CD14-positive monocyte (primary cell): ENCODE measurements at regions not wholly inside any gene's neighbourhood (a gene's known extent, or its start where the extent isn't known, plus 50 kb on each side); places are given as distances from the start of the nearest gene placed in this dataset.
A peak's percentile ranks its signal among the peaks of the same experiment; 100 is the strongest.

ENCODE experiments used
- DNase-seq, 3 donors: peaks; one replicate each; pipeline ENCODE4 v3.0.0-alpha.2; 2011 to 2022
- H2AFZ ChIP-seq: 2 replicates; pipeline ENCODE4 v1.6.0; 2012; ENCODE audit warnings: mild to moderate bottlenecking, low read depth, low read length, inconsistent platforms; ENCODE audit not compliant: insufficient read depth, poor library complexity, severe bottlenecking
- H3K27ac ChIP-seq, 2 donors: 1 replicate in 1 of 2; 2 replicates in 1 of 2; pipeline ENCODE4 v1.5.1; 2012 to 2013; ENCODE audit warnings: low read length in 2 of 2, control low read depth in 1 of 2, inconsistent platforms in 1 of 2, low read depth in 1 of 2, mild to moderate bottlenecking in 1 of 2
- H3K27me3 ChIP-seq, 2 donors: one replicate each; pipeline versions ENCODE4 v1.6.0 to v1.6.1; 2011 to 2013; ENCODE audit warnings: low read length in 2 of 2; ENCODE audit not compliant: control insufficient read depth in 2 of 2, insufficient read depth in 2 of 2
- H3K36me3 ChIP-seq, 2 donors: replicated peaks in 1 of 2; 1 replicate in 1 of 2; 2 replicates in 1 of 2; pipeline versions ENCODE4 v1.5.1 to v1.6.1; 2012 to 2013; ENCODE audit warnings: low read length in 2 of 2, control low read depth in 1 of 2, inconsistent platforms in 1 of 2, mild to moderate bottlenecking in 1 of 2; ENCODE audit not compliant: insufficient read depth in 2 of 2, control insufficient read depth in 1 of 2
- H3K4me1 ChIP-seq, 2 donors: 1 replicate in 1 of 2; 2 replicates in 1 of 2; pipeline versions ENCODE4 v1.5.1 to v1.6.1; 2012 to 2013; ENCODE audit warnings: low read length in 2 of 2, control low read depth in 1 of 2, inconsistent platforms in 1 of 2, mild to moderate bottlenecking in 1 of 2, moderate library complexity in 1 of 2; ENCODE audit not compliant: insufficient read depth in 2 of 2, control insufficient read depth in 1 of 2
- H3K4me2 ChIP-seq: replicated peaks from 2 replicates; pipeline ENCODE3; 2012; ENCODE audit warnings: low read length, moderate library complexity, mild to moderate bottlenecking; ENCODE audit not compliant: poor library complexity, severe bottlenecking; ENCODE audit errors: extremely low read depth
- H3K4me3 ChIP-seq, 3 experiments: fragments of 200-600 bp in 1 of 3; sonication (generic) in 1 of 3; replicated peaks in 1 of 3; 1 replicate in 2 of 3; 2 replicates in 1 of 3; pipeline ENCODE4 v1.5.1; 2011 to 2013; ENCODE audit warnings: low read length in 3 of 3, mild to moderate bottlenecking in 3 of 3, control low read depth in 2 of 3, low read depth in 2 of 3, inconsistent platforms in 1 of 3, moderate library complexity in 1 of 3
- H3K79me2 ChIP-seq: 2 replicates; pipeline ENCODE4 v1.6.0; 2012; ENCODE audit warnings: mild to moderate bottlenecking, control low read depth, inconsistent platforms, low read length, moderate library complexity; ENCODE audit not compliant: insufficient read depth
- H3K9ac ChIP-seq: 2 replicates; pipeline ENCODE4 v1.6.0; 2017; ENCODE audit warnings: low read length, mild to moderate bottlenecking; ENCODE audit not compliant: insufficient read depth, poor library complexity, severe bottlenecking
- H3K9me3 ChIP-seq, 2 donors: replicated peaks in 1 of 2; 1 replicate in 1 of 2; 2 replicates in 1 of 2; pipeline versions ENCODE4 v1.5.1 to v1.6.1; 2012 to 2013; ENCODE audit warnings: low read length in 2 of 2, control low read depth in 1 of 2; ENCODE audit not compliant: control insufficient read depth in 1 of 2, insufficient read depth in 1 of 2
- H4K20me1 ChIP-seq: 2 replicates; pipeline ENCODE4 v1.6.0; 2012; ENCODE audit warnings: mild to moderate bottlenecking, low read length, control low read depth, moderate library complexity; ENCODE audit not compliant: insufficient read depth
- H3K27ac Mint-ChIP-seq, 7 donors: one replicate each; pipeline ENCODE4 v1.8.0; 2020; ENCODE audit warnings: mild to moderate bottlenecking in 7 of 7, mixed read lengths in 7 of 7, moderate library complexity in 6 of 7, inconsistent platforms in 2 of 7
- H3K27me3 Mint-ChIP-seq, 3 donors: one replicate each; pipeline ENCODE4 v1.8.0; 2021 to 2022; ENCODE audit warnings: low read depth in 3 of 3, mild to moderate bottlenecking in 3 of 3, mixed read lengths in 3 of 3, moderate library complexity in 3 of 3, inconsistent platforms in 1 of 3
- H3K36me3 Mint-ChIP-seq, 2 donors: one replicate each; pipeline ENCODE4 v1.8.0; 2020; ENCODE audit warnings: mixed read lengths in 2 of 2, inconsistent platforms in 1 of 2, mild to moderate bottlenecking in 1 of 2
- H3K4me1 Mint-ChIP-seq: one replicate; pipeline ENCODE4 v1.8.0; 2020; ENCODE audit warnings: mild to moderate bottlenecking, mixed read lengths
- H3K4me3 Mint-ChIP-seq, 2 donors: one replicate each; pipeline ENCODE4 v1.8.0; 2020; ENCODE audit warnings: mild to moderate bottlenecking in 2 of 2, mixed read lengths in 2 of 2, moderate library complexity in 1 of 2
- H3K9me3 Mint-ChIP-seq, 7 donors: one replicate each; pipeline ENCODE4 v1.8.0; 2020 to 2022; ENCODE audit warnings: mixed read lengths in 7 of 7, mild to moderate bottlenecking in 6 of 7, moderate library complexity in 6 of 7, inconsistent platforms in 2 of 7
- WGBS: methylation state at CpG from one replicate; pipeline ENCODE4 v1.1.5; 2013; ENCODE audit warnings: missing lambda C conversion rate; ENCODE audit not compliant: insufficient coverage; 5-methylcytosine and 5-hydroxymethylcytosine counted together
- intact Hi-C, 2 donors: fragments of 100-400 bp; cut with micrococcal nuclease; formaldehyde crosslinking; loops; one replicate each; pipeline versions ENCODE4 v1.15.0 to v1.15.1; 2023
- TF ChIP-seq, protein P1 (sequence below): fragments of 200-600 bp; IDR thresholded peaks from one replicate; pipeline ENCODE4 v1.8.0; 2022; ENCODE audit warnings: antibody characterized with exemption, mild to moderate bottlenecking

GRCh38 chr2:64937687-64938491 lies 51.3 kb upstream of the SLC1A4 start:
- H3K27me3 Mint-ChIP-seq = peaks cover 0 to 2% (median 2%) of the 10 kb centered on the region in 3 donors
- no peaks in the 10 kb centered on the region for H3K36me3 Mint-ChIP-seq
- H3K27ac ChIP-seq = peak overlapping the region; percentile 71 to 89
- intact Hi-C loops = loop anchor here in 1 of 2 donors (5.0 kb wide), 1 partner anchor 49 kb away; the partner anchor contains the start of gene SLC1A4
- peaks cover 62 to 69% of the 10 kb centered on the region in 2 donors for H3K4me1 ChIP-seq
- peak overlapping the region; percentile 86 for H2AFZ ChIP-seq
- no peaks in the 10 kb centered on the region for H3K9me3 ChIP-seq
- 4% methylated on average over 4 of the region's 13 CpGs for WGBS
- H3K9ac ChIP-seq = peak overlapping the region; percentile 63
- H3K36me3 ChIP-seq = no peaks in the 10 kb centered on the region
- H3K9me3 Mint-ChIP-seq = peaks cover 0 to 7% (median 0%) of the 10 kb centered on the region in 7 donors
- peak overlapping the region; percentile 73 for H3K4me2 ChIP-seq
- H3K27ac Mint-ChIP-seq = peak overlapping the region; percentile 78 to 95 (median 89)
- H4K20me1 ChIP-seq = no peaks in the 10 kb centered on the region
- H3K27me3 ChIP-seq = no peaks in the 10 kb centered on the region
- H3K79me2 ChIP-seq = no peaks in the 10 kb centered on the region
- TF ChIP-seq, protein P1, sequence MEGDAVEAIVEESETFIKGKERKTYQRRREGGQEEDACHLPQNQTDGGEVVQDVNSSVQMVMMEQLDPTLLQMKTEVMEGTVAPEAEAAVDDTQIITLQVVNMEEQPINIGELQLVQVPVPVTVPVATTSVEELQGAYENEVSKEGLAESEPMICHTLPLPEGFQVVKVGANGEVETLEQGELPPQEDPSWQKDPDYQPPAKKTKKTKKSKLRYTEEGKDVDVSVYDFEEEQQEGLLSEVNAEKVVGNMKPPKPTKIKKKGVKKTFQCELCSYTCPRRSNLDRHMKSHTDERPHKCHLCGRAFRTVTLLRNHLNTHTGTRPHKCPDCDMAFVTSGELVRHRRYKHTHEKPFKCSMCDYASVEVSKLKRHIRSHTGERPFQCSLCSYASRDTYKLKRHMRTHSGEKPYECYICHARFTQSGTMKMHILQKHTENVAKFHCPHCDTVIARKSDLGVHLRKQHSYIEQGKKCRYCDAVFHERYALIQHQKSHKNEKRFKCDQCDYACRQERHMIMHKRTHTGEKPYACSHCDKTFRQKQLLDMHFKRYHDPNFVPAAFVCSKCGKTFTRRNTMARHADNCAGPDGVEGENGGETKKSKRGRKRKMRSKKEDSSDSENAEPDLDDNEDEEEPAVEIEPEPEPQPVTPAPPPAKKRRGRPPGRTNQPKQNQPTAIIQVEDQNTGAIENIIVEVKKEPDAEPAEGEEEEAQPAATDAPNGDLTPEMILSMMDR = no peak
- peak overlapping the region; percentile 80 to 82 for H3K4me3 Mint-ChIP-seq
- H3K4me3 ChIP-seq = peak overlapping the region; percentile 41 to 73 (median 42)
- DNase-seq = peak; percentile 54 to 62 (median 56)
- peaks cover 68% of the 10 kb centered on the region for H3K4me1 Mint-ChIP-seq

GRCh38 chr2:64938607-64939285 lies 50.5 kb upstream of the SLC1A4 start:
- Histone ChIP-seq H3K9ac (peak overlapping the region; percentile 63), H3K4me1 (peaks cover 62 to 69% of the 10 kb centered on the region in 2 donors)
- DNase-seq = no peak

More at GRCh38 chr2:64938607-64939285, 50.5 kb upstream of the SLC1A4 start:
- H3K79me2 ChIP-seq = no peaks in the 10 kb centered on the region
- peak overlapping the region; percentile 71 to 89 for H3K27ac ChIP-seq
- intact Hi-C loops = loop anchor here in 1 of 2 donors (5.0 kb wide), 1 partner anchor 49 kb away; the partner anchor contains the start of gene SLC1A4
- peak overlapping the region in 1 of 3 experiments; percentile 73 for H3K4me3 ChIP-seq
- H3K9me3 ChIP-seq = no peaks in the 10 kb centered on the region
- peaks cover 0 to 7% (median 0%) of the 10 kb centered on the region in 7 donors for H3K9me3 Mint-ChIP-seq
- peak overlapping the region; percentile 2 to 95 (median 89) for H3K27ac Mint-ChIP-seq
- H3K27me3 ChIP-seq = no peaks in the 10 kb centered on the region
- H3K4me2 ChIP-seq = peak overlapping the region; percentile 73
- H3K4me1 Mint-ChIP-seq = peaks cover 69% of the 10 kb centered on the region
- TF ChIP-seq, protein P1 = no peak
- 68% methylated on average over 6 of the region's 7 CpGs for WGBS
- peak overlapping the region; percentile 19 for H2AFZ ChIP-seq
- no peaks in the 10 kb centered on the region for H3K36me3 Mint-ChIP-seq
- H3K27me3 Mint-ChIP-seq = peaks cover 0 to 2% (median 2%) of the 10 kb centered on the region in 3 donors
- H3K36me3 ChIP-seq = no peaks in the 10 kb centered on the region
- H3K4me3 Mint-ChIP-seq = peak overlapping the region in 1 of 2 donors; percentile 43
- no peaks in the 10 kb centered on the region for H4K20me1 ChIP-seq
